ENCODE measurements at regions not wholly inside any gene's neighbourhood (a gene's known extent, or its start where the extent isn't known, plus 50 kb on each side); places are given as distances from the start of the nearest gene placed in this dataset.

DNA sequence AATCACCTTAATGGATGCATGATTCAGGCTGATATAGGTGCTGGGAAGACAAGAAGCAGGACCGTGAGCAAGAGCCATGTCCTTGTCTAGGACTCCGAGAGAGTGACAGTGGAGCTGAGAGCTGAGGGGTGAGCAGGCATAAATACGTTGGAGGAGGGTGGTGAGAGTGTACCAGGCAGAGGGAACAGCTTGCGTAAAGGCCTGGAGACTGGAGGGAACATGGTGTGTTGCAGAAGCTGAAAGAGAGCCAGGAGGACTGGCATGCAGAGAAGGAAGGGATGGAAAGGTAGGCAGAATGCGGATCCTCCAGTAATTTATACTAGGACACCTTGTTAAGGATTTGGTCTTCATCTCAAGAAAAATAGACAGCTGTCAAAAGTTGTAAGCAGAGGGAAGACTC, 653.2 kb downstream of the HS3ST4 start:
- no peak for DNase-seq (ENCODE audit: low spot score)
- TF ChIP-seq, protein P1, sequence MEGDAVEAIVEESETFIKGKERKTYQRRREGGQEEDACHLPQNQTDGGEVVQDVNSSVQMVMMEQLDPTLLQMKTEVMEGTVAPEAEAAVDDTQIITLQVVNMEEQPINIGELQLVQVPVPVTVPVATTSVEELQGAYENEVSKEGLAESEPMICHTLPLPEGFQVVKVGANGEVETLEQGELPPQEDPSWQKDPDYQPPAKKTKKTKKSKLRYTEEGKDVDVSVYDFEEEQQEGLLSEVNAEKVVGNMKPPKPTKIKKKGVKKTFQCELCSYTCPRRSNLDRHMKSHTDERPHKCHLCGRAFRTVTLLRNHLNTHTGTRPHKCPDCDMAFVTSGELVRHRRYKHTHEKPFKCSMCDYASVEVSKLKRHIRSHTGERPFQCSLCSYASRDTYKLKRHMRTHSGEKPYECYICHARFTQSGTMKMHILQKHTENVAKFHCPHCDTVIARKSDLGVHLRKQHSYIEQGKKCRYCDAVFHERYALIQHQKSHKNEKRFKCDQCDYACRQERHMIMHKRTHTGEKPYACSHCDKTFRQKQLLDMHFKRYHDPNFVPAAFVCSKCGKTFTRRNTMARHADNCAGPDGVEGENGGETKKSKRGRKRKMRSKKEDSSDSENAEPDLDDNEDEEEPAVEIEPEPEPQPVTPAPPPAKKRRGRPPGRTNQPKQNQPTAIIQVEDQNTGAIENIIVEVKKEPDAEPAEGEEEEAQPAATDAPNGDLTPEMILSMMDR (IDR thresholded peaks at IDR 0.05; ENCODE audit: borderline replicate concordance, control extremely low read depth, extremely low read depth, insufficient read depth, missing control alignments) = no peak
- in situ Hi-C loops (cut with MboI; ENCODE audit: low sequenced_read_pairs, unreplicated experiment) = no loop called here

DNA sequence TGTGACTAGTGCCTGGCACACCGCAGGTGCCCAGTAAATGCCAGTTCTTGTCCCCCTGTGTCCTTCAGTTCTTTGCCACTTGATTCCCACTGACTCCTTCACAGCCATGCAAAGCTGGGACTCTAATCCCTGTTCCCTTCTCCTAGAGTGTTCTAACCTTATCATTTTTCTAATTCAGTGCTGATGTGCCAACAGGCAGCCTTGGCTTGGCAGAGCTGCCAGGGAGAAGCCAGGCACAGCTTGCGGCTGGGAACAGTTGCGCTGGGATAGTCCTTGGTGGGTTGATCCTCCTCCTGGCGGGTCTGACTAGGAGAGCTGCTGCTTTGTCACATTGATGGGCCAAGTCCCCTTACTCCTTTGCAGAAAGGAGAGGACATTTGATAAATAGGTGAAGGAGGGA, 654.2 kb downstream of the HS3ST4 start:
- TF ChIP-seq, protein P1 (IDR thresholded peaks at IDR 0.05; ENCODE audit: borderline replicate concordance, control extremely low read depth, extremely low read depth, insufficient read depth, missing control alignments) = no peak
- DNase-seq (ENCODE audit: low spot score) = no peak
- in situ Hi-C loops (cut with MboI; ENCODE audit: low sequenced_read_pairs, unreplicated experiment) = no loop called here

DNA sequence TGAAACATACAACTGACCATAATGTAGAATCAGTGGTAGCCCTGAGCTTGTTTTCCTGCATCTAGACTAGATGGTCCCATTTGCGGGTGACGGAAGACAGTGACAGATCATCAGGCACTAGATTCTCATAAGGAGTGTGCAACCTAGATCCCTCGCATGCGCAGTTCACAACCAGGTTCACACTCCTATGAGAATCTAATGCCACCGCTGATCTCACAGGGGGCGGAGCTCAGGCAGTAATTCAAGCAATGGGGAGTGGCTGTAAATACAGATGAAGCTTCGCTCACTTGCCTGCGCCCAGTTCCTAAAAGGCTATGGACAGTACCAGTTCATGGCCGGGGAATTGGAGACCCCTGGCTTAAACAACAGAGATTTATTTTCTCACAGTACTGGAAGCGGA, 656.3 kb downstream of the HS3ST4 start:
- TF ChIP-seq, protein P1 (IDR thresholded peaks at IDR 0.05; ENCODE audit: borderline replicate concordance, control extremely low read depth, extremely low read depth, insufficient read depth, missing control alignments) = no peak
- in situ Hi-C loops (cut with MboI; ENCODE audit: low sequenced_read_pairs, unreplicated experiment) = no loop called here
- no peak for DNase-seq (ENCODE audit: low spot score)

DNA sequence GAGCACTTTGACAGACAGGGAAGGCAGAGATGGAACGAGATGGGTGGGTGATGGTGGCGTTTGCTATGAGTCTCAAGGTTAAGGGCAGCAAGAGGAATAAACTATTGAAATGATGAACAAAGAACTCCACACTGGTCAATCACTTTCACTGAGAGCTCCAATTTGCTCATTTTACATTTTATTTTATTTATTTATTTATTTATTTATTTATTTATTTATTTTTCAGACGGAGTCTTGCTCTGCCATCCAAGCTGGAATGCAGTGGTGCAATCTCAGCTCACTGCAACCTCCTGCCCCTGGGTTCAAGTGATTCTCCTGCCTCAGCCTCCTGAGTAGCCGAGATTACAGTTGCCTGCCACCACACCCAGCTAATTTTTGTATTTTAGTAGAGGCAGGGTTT, 669.1 kb downstream of the HS3ST4 start:
- TF ChIP-seq, protein P1 (IDR thresholded peaks at IDR 0.05; ENCODE audit: borderline replicate concordance, control extremely low read depth, extremely low read depth, insufficient read depth, missing control alignments) = no peak
- in situ Hi-C loops (cut with MboI; ENCODE audit: low sequenced_read_pairs, unreplicated experiment) = no loop called here
- no peak for DNase-seq (ENCODE audit: low spot score)

DNA sequence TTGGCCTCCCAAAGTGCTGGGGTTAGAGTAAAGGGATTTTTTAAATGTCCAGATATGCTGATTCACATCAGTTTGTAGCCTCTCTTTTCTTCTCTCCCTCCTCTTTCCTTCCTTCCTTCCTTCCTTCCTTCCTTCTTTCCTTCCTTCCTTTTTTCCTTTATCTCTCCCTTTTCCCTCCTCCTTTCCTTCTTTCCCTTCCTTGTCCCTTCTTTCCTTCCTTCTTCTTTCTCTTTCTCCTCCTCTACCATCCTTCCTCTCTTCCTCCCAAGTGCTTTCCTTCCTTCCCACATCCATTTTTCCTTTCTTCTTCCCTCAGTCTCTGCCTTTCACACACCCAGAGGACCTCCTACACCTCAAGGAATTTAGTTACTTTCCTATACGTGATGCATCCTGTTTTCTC, 671.8 kb downstream of the HS3ST4 start:
- in situ Hi-C loops (cut with MboI; ENCODE audit: low sequenced_read_pairs, unreplicated experiment) = no loop called here
- DNase-seq (ENCODE audit: low spot score) = no peak
- TF ChIP-seq, protein P1 (IDR thresholded peaks at IDR 0.05; ENCODE audit: borderline replicate concordance, control extremely low read depth, extremely low read depth, insufficient read depth, missing control alignments) = no peak

DNA sequence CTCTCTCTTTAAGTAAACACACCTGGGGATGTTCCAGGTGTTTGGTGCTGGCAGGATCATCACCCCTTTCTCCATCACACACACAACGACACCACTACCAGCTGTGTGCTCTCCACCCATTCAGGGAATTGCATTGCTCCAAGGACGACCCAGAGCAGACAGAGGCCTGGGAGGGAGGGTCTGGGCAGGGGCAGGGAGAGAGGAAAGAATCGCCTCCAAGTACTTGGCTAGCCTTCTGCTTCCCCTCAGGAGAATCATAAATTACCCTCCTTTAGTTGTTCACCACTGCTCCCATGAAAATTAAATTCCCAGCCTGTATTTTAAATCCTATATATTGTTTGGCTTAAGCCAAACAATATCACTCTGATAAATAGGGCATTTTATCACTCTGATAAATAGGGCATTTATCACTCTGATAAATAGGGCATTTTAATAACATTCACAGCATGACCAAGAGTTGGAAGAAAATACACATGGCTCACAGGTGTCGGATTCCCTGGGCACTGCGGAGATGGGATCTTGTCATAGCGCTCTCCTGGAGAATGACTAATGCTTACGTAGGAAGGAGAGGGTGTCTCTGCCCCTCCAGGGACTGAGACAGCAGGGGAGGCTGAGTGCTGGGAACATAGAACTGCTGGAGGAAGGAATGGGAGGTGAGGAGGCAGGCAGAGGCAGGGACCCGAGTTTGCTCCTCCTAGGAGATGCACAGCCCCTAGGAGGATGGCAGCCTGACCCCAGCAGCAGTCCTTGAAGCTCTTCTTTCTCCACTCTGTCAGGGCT, 673.6 kb downstream of the HS3ST4 start:
- in situ Hi-C loops (cut with MboI; ENCODE audit: low sequenced_read_pairs, unreplicated experiment) = no loop called here
- DNase-seq (ENCODE audit: low spot score) = no peak

More for the DNA sequence above, 673.6 kb downstream of the HS3ST4 start:
- TF ChIP-seq, protein P1 (IDR thresholded peaks at IDR 0.05; ENCODE audit: borderline replicate concordance, control extremely low read depth, extremely low read depth, insufficient read depth, missing control alignments) = no peak

Data from GM13976 (cell line).